ENCODE measurements at regions not wholly inside any gene's neighbourhood (a gene's known extent, or its start where the extent isn't known, plus 50 kb on each side); places are given as distances from the start of the nearest gene placed in this dataset.
"Not testable (repeated sequence)": the region's sequence is repeated elsewhere in the genome, so short reads cannot be mapped to it uniquely, and the experiment has no call there.

DNA sequence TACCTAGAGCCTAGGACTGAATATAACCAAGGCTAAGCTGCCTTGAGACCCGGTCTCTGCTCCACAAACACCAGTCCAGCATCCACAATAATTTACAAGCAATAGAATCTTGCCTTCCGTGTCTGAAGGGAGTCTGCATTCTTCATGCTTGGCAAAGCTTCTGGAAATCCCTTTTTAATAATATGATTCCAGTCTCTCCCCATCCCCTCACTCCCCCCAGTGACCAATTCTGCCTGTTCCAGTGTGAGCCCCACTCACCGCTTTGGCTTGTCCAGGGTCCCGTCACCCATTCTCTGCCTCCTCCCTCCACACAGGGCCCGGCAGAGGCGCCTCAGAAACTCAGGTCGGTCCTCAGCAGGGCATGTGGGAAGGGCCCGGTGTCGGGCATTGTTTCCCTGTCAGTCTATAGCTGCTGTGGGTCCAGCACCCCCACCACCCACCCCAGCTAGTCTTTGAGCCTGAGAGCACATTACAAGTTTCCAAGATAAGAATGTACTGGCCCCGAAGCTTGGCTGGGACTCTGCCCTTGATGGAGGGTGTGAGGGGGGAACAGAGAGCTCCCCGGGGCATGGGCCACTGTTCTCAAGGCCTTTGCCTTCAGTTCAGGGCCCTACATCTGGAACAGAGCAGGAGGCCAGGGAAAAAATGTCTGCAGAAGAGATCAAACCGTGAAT is 129.7 kb upstream of the MYCN start:
- no peak for DNase-seq

GRCh38 chr2:15811367-15811766 is 129.0 kb upstream of the MYCN start:
- no peak for DNase-seq

GRCh38 chr2:15812187-15812780 is 128.1 kb upstream of the MYCN start:
- DNase-seq = peak; percentile 98

DNA sequence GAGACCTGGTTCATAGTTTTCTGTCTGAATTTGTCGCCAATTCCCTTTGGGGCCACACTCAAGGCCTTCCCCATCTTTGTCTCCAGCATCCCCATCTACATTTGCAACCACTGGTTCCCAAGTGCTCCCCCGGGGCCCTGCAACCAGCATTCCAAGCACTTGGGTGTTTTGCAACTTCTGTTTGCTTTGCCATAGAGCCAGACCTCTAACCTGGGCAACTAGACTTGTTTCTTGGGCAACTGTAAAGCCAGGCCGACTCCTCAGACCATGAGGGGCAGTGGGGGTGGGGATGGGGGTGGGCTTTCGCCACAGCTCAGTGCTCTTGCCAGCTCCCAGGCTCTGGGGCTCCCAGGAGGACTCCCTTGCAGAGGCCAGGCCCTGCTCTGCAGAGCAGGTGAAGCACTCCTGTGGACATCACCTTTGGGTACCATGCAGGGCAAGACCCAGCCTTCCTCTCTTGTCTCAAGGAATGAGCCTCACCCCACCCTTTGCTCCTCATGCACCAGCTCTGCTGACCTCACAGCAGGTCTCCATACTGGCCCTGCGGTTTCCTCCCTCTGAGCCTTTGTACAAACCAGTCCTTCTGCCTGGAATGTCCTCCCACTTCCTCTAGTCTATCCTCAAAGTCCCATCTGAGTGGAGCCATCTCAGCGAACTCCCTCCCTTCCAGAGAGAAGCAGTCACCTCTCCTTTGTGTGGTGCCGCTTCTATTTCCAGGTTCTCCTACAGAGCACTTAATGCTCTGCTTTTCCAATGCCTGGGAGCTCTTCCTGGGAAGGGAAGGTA is 126.7 kb upstream of the MYCN start:
- DNase-seq = no peak

DNA sequence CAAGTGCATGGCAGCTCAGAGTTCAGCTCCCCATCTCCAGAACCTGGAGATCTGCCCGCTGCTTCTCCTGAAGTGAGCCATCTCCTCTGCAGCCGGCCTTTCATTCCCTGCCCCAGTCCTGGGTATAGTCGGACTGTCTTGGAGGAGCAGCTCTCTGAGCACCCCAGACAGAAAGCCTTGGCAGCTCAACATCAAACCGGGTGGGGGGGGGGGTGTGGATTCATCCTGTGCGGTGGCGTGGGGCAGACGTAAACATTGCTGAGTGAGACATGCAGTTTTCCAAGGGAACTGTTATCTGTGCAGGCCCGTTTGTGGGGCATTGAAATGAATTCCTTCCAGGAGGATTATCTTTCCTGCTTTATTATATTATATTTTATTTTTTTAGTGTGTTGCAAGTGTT is 125.9 kb upstream of the MYCN start:
- no peak for DNase-seq

DNA sequence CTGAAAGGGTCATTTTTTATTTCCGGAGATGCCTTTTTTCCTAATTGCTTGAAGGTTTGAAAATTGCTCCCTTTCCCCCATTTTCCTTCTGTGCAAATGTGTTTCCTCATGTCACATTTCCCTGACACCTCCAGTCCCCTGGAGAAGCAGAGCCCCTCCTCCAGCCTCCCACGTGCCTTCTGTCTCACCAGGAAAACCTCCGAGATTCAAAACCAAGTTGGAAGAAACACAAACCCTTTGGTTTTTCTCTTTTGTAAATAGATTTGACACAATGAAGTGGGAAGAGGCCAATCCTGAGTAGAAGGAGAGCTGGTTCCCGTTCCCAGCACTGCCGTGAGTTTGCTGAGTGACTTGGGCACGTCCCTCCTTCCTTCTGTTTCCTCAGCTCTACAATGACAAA is 125.4 kb upstream of the MYCN start:
- no peak for DNase-seq

- DNase-seq = no peak
Measured at GRCh38 chr2:15816226-15816625, 124.1 kb upstream of the MYCN start.

GRCh38 chr2:15816674-15817406 is 123.5 kb upstream of the MYCN start:
- no peak for DNase-seq

DNA sequence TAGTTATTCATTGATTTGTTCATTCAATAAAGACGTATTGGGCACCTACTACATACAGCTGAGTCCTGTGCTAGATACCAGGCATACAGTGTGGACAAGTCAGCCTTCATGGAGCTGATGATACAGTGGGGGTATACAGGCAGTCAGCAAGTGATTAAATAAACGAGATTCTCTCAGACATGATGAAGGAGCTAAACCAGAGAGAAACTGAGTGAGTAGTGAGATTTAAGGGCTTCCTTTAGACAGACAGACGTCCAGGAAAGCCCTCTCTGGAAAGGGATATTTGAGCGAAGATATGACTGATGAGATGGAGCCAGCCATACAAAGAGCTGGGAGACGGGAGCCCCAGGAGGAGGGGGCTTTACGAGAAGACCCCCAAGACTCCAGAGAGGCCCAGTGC is 122.6 kb upstream of the MYCN start:
- no peak for DNase-seq

DNA sequence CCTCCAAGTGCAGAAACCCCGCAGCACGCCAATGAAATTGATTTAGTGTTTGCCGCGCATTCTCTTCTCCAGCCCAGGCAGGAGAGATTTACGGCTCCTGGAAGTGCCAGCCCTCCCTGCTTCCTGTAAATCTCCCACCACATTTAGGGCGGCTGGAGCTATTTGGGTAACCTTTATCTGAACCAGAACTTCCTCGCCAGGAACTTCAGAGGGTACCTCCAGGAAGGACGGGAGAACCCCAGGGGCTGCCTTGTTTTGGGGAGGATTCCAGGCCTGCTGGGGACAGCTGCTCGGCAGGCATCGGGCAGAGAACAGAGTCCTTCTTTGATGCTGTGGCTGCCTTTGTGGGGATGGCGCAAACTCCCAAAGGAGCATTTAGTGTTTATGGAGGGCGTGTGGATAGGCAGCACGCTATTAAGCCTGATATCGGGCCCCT is 122.0 kb upstream of the MYCN start:
- DNase-seq = no peak

DNA sequence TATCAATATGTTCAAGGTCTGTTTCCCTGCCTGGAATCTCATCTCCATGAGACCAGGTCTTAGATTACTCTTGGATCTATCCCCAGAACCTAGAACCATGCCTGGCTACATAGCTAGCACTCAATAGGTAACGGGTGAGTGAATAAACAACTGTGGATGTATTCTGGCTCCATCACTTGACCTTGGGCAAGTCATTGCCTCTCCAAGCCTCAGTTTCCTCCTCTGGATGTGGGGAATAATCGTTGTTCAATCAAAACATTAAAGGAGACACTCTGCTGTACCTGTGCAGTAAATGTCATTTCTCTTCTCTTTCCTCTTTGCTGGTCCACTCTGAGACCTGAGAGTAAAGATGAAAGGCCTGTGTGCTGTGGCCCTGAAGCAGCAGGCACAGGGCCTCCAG is 121.5 kb upstream of the MYCN start:
- DNase-seq = no peak

DNA sequence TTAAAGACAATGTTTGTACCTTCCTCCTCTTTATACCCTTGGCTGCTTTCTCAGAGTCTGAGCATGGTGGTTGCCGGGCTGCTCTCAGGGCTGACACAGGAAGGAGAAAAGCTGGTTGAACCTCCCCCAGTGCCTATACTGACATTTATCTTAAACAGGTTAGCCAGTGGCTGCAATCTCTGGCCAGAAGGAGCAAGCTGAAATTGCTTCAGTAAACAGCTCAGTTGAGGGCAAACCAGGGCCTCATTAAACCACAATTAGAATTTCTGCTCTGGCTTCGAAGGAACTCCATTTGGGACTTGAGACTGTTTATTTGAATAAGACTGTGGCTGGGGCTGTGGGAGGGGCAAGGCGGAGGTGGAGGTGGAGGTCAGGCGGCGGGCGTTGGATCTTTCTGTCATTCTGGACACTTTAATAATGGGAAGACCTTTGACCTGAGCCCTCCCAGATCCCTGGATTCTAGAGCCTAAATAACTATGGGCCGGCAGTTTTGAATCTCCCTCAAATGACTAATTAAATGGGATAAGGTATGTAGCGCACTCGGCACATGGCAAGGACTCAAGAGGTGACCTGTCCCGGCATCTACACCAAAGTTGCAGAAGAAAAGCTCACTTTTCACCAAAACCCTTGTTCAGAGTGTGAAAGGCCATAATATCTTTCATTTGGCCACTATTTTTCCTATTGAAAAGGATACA is 120.6 kb upstream of the MYCN start:
- no peak for DNase-seq

DNA sequence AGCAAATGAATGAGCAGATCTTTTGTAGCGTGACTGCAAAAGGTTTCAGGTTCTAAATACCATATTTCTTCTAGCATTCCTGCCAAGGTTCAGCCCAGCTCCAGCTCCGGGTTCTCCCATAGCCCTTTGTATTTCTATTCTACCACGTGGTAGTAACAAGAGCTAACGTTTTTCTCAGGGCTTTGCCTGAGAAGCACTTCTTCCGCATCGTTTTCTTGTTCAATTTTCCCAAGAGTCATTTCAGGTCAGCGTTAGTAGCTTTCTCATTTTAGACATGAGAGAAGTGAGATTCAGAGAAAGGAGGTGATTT is 120.1 kb upstream of the MYCN start:
- DNase-seq = no peak

GRCh38 chr2:15820927-15821326 is 119.4 kb upstream of the MYCN start:
- no peak for DNase-seq

- DNase-seq = no peak
Measured at GRCh38 chr2:15822151-15823044, 118.0 kb upstream of the MYCN start.

DNA sequence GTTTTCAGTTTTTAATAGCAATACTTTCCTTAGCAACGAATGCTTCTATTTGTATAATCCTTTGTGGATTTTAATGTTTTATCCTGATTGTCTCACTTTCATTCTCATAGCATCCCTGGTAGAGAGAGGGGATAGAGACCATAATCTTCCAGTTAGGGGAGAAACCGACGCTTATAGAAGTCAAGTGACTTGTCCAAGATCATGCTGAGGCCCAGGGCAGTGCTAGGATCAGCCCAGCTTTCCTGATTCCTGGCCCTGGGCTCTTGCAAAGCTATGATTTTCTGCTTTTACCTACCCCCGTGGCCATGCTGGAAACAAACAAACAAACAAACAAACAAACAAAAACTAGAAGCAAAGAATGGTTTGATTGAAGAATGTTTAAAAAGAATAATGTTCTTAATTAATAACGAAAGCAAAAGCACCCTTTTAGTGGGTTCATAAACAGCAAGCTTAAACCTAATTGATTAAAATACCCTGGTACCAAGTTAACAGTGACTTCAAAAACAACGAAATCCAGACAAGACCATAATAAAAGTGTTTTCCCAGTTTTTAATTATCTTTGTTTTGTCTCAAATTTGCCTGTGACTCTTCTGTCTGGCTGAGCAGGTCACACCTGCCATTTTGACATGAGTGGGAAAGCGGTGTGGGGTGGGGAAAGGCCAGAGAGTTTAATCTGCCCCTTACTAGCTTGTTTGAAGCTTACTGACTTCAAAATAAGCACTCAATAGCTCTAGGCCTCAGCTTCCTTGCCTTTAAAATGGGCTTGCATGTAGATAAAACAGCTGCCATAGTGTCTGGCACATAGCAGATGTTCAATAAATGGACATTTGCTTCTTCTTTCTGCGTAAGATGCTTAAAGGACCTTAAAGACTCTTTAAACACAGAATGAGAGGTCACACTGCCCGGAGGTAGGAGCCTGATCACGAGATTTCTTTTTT is 116.6 kb upstream of the MYCN start:
- DNase-seq = no peak

- DNase-seq = not testable (repeated sequence)
Measured at GRCh38 chr2:15824467-15824866, 115.9 kb upstream of the MYCN start.

GRCh38 chr2:15825276-15825980 is 114.9 kb upstream of the MYCN start:
- no peak for DNase-seq

- DNase-seq = peak; percentile 99
Measured at GRCh38 chr2:15826273-15826717, 114.1 kb upstream of the MYCN start.

DNA sequence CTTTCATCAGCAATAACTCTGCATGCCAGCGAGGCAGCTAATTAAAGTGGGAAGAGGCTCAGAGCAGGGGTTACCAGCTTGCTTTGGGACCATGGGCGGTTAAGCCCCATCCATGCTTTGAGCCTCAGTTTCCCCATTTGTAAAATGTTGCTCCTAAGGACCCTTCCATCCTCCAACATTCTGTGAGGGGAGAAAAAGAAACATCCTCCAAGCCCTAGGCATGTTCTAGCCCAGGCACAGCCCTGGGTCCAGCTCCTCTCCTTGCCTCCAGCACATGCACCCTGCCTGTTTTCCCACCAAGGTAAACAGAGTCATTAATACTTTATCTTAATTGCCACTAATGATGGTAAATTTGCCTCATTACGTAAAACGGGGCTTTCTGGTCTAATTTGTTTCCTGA is 113.3 kb upstream of the MYCN start:
- no peak for DNase-seq
